ENCODE measurements at regions not wholly inside any gene's neighbourhood (a gene's known extent, or its start where the extent isn't known, plus 50 kb on each side); places are given as distances from the start of the nearest gene placed in this dataset.
A peak's percentile ranks its signal among the peaks of the same experiment; 100 is the strongest.

DNA sequence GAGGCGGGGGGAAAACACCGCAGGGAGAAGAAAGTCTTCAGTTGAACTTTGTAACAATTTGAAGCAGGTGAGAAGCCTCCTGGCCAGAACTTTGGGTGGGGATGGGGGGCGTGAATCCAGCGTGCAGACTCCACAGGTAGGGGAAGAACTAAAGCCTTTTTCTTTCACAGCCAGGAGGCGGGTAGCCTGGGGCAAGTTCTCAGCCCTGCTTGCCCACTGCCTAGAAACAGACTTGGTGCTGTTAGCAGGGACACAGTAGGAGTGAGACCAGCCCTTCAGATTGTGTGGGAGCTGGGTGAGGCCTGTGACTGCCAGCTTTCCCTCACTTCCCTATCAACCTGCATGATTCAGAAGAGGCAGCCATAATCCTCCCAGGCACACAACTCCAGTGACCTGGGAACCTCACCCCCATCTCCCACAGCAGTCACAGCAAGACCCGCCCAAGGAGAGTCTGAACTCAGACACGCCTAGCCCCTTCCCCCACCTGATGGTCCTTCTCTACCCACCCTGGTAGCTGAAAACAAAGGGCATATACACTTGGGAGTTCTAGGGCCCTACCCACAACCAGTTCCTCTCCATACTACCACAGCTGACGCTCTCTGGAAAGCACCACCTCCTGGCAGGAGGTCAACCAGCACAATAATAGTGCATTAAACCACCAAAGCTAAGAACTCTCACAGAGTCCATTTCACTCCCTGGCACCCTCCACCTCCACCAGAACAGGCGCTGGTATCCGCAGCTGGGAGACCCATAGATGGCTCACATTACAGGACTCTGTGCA is 83.5 kb upstream of the CDC42BPA start:
- no peaks in the 10 kb centered on the region for H3K9me3 ChIP-seq (ENCODE audit: insufficient read depth, low read depth)
- H3K36me3 ChIP-seq (ENCODE audit: low read depth), result no peaks in the 10 kb centered on the region
- no peak overlapping the region for H3K4me3 ChIP-seq
- H2AFZ ChIP-seq, result no peak overlapping the region
- H3K9me2 ChIP-seq (ENCODE audit: insufficient read depth), result no peaks in the 10 kb centered on the region
- BruUV-seq (replicated peaks), result no TSS peak
- H3K27ac ChIP-seq, result no peak overlapping the region
- DNase-seq, result peak in 1 of 2 experiments; percentile 6
- CTCF ChIA-PET, result interaction anchor here (0.7 kb wide), 1 partner anchor 944 kb away, joined by 26 read pairs; no protein-coding TSS in a partner anchor
- no peaks in the 10 kb centered on the region for H3K4me1 ChIP-seq (replicated peaks; ENCODE audit: insufficient read depth)
- TF ChIP-seq EZH2 (IDR thresholded peaks at IDR 0.05; ENCODE audit: low read depth), result no peak
- TF ChIP-seq, protein P1, sequence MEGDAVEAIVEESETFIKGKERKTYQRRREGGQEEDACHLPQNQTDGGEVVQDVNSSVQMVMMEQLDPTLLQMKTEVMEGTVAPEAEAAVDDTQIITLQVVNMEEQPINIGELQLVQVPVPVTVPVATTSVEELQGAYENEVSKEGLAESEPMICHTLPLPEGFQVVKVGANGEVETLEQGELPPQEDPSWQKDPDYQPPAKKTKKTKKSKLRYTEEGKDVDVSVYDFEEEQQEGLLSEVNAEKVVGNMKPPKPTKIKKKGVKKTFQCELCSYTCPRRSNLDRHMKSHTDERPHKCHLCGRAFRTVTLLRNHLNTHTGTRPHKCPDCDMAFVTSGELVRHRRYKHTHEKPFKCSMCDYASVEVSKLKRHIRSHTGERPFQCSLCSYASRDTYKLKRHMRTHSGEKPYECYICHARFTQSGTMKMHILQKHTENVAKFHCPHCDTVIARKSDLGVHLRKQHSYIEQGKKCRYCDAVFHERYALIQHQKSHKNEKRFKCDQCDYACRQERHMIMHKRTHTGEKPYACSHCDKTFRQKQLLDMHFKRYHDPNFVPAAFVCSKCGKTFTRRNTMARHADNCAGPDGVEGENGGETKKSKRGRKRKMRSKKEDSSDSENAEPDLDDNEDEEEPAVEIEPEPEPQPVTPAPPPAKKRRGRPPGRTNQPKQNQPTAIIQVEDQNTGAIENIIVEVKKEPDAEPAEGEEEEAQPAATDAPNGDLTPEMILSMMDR (conservative IDR thresholded peaks at IDR 0.05), result no peak
- H3K79me2 ChIP-seq (ENCODE audit: low read depth), result no peaks in the 10 kb centered on the region
- H3F3A ChIP-seq (ENCODE audit: insufficient read depth, low read depth), result no peaks in the 10 kb centered on the region
- H3K4me2 ChIP-seq, result no peak overlapping the region
- no peaks in the 10 kb centered on the region for H3K27me3 ChIP-seq (ENCODE audit: insufficient read depth, low read depth)
- intact Hi-C loops (cut with micrococcal nuclease; ENCODE audit: unreplicated experiment), result no loop called here
- no peaks in the 10 kb centered on the region for H4K20me1 ChIP-seq (ENCODE audit: insufficient read depth)
- POLR2A ChIA-PET (ENCODE audit: unreplicated experiment), result no interaction called here

DNA sequence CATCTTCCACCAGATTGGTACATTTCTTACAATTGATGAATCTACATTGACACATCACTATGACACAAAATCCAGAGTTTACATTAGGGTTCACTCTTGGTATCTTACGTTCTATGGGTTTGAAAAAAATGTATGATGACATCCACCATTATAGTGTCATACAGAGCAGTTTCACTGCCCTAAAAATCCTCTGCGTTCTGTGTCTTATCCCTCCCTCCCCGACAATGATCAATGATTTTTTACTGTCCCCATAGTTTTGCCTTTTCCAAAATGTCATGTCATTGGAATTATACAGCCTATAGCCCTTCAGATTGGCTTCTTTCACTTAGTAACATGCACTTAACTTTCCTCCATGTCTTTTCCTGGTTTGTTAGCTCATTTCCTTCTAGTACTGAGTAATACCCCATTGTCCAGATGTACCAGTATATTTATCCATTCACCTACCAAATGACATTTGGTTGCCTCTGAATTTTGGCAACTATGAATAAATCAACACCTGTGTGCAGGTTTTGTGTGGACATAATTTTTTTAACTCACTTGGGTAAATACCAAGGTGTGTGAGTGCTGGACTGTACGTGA is 80.9 kb upstream of the CDC42BPA start:
- H3K9me2 ChIP-seq (ENCODE audit: insufficient read depth), result no peaks in the 10 kb centered on the region
- H3F3A ChIP-seq (ENCODE audit: insufficient read depth, low read depth), result no peaks in the 10 kb centered on the region
- no peaks in the 10 kb centered on the region for H3K27me3 ChIP-seq (ENCODE audit: insufficient read depth, low read depth)
- no peak overlapping the region for H3K4me2 ChIP-seq
- H4K20me1 ChIP-seq (ENCODE audit: insufficient read depth), result no peaks in the 10 kb centered on the region
- BruUV-seq (replicated peaks), result no TSS peak
- H3K4me1 ChIP-seq (replicated peaks; ENCODE audit: insufficient read depth), result no peaks in the 10 kb centered on the region
- no peak overlapping the region for H2AFZ ChIP-seq
- H3K9me3 ChIP-seq (ENCODE audit: insufficient read depth, low read depth), result no peaks in the 10 kb centered on the region
- intact Hi-C loops (cut with micrococcal nuclease; ENCODE audit: unreplicated experiment), result no loop called here
- no peak overlapping the region for H3K4me3 ChIP-seq
- H3K27ac ChIP-seq, result no peak overlapping the region
- no peak for DNase-seq
- TF ChIP-seq EZH2 (IDR thresholded peaks at IDR 0.05; ENCODE audit: low read depth), result no peak
- TF ChIP-seq, protein P1 (conservative IDR thresholded peaks at IDR 0.05), result no peak
- ChIA-PET CTCF (no interaction called here), POLR2A (ENCODE audit: unreplicated experiment) (no interaction called here)
- no peaks in the 10 kb centered on the region for H3K36me3 ChIP-seq (ENCODE audit: low read depth)
- no peaks in the 10 kb centered on the region for H3K79me2 ChIP-seq (ENCODE audit: low read depth)

DNA sequence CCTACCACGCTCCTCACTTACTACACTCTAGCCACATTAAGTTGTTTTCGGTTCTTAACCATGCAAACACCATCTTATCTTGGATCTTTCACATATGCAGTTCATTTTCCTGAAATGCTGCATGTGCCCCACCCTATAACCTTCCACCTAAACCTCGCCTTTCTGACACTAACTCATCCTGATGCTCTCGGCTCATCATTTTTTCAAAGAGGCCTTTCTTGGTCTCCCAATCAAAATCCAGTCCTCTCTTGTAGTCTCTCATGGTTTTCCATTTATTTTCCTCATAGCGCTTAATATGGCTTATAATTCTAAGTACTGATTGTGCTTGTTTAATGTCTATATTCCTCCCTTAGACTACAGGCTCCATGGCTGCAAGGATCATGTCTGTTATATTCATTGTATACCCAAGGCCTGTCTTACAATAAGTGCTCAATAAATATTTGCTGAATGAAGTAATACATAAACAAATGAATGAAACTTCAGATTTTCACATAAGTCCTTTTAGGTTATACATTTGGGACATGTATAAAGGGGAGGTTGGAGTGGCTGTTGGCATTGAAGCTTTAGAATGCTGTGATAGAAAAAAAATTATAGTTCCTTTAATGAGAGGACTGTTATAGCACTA is 79.2 kb upstream of the CDC42BPA start:
- no peak overlapping the region for H3K4me2 ChIP-seq
- no peak for DNase-seq
- no peaks in the 10 kb centered on the region for H4K20me1 ChIP-seq (ENCODE audit: insufficient read depth)
- no peaks in the 10 kb centered on the region for H3K9me2 ChIP-seq (ENCODE audit: insufficient read depth)
- TF ChIP-seq, protein P1 (conservative IDR thresholded peaks at IDR 0.05), result no peak
- TF ChIP-seq EZH2 (IDR thresholded peaks at IDR 0.05; ENCODE audit: low read depth), result no peak
- H3K27me3 ChIP-seq (ENCODE audit: insufficient read depth, low read depth), result no peaks in the 10 kb centered on the region
- POLR2A ChIA-PET (ENCODE audit: unreplicated experiment), result no interaction called here
- CTCF ChIA-PET, result no interaction called here
- no peak overlapping the region for H3K4me3 ChIP-seq
- no peak overlapping the region for H3K27ac ChIP-seq
- H3K79me2 ChIP-seq (ENCODE audit: low read depth), result no peaks in the 10 kb centered on the region
- no peak overlapping the region for H2AFZ ChIP-seq
- no TSS peak for BruUV-seq (replicated peaks)
- no peaks in the 10 kb centered on the region for H3K4me1 ChIP-seq (replicated peaks; ENCODE audit: insufficient read depth)
- H3F3A ChIP-seq (ENCODE audit: insufficient read depth, low read depth), result no peaks in the 10 kb centered on the region
- H3K9me3 ChIP-seq (ENCODE audit: insufficient read depth, low read depth), result no peaks in the 10 kb centered on the region
- no peaks in the 10 kb centered on the region for H3K36me3 ChIP-seq (ENCODE audit: low read depth)
- intact Hi-C loops (cut with micrococcal nuclease; ENCODE audit: unreplicated experiment), result no loop called here
